ENCODE measurements at regions not wholly inside any gene's neighbourhood (a gene's known extent, or its start where the extent isn't known, plus 50 kb on each side); places are given as distances from the start of the nearest gene placed in this dataset.

GRCh38 chr2:240232961-240233884 lies 92.8 kb upstream of the OTOS start:
- 9% methylated on average over 24 of the region's 39 CpGs for WGBS
- H3K4me3 ChIP-seq: peak overlapping the region; percentile 46 to 57 (median 48)
- peaks cover 27 to 37% (median 30%) of the 10 kb centered on the region in 4 donors for H3K4me1 ChIP-seq
- peaks cover 0 to 8% (median 0%) of the 10 kb centered on the region in 4 donors for H3K27me3 ChIP-seq
- peaks cover 0 to 17% (median 11%) of the 10 kb centered on the region in 4 donors for H3K9me3 ChIP-seq
- no peak for DNase-seq (ENCODE audit: extremely low spot score)
- H3K36me3 ChIP-seq: no peaks in the 10 kb centered on the region
- TF ChIP-seq POLR2A (IDR thresholded peaks at IDR 0.05; ENCODE audit: low read depth) (no peak), POLR2AphosphoS5 (IDR thresholded peaks at IDR 0.05) (peak in 1 of 2 donors; percentile 32), CTCF (IDR thresholded peaks at IDR 0.05) (peak; percentile 88 to 94 (median 90)), EP300 (IDR thresholded peaks at IDR 0.05) (no peak)
- intact Hi-C loops (cut with DNase I): loop anchor here (1.0 kb wide), 1 partner anchor 205 kb away; no protein-coding TSS in a partner anchor
- peak overlapping the region; percentile 61 to 76 (median 70) for H3K27ac ChIP-seq (replicated peaks in 1 of 4)

GRCh38 chr2:240233885-240234502 lies 93.5 kb upstream of the OTOS start:
- Histone ChIP-seq H3K4me3 (peak overlapping the region; percentile 46 to 57 (median 48)), H3K4me1 (peaks cover 27 to 37% (median 30%) of the 10 kb centered on the region in 4 donors), H3K27me3 (peaks cover 0 to 6% (median 0%) of the 10 kb centered on the region in 4 donors), H3K9me3 (peaks cover 0 to 9% (median 8%) of the 10 kb centered on the region in 4 donors), H3K27ac (replicated peaks in 1 of 4) (peak overlapping the region; percentile 44 to 76 (median 63)), H3K36me3 (no peaks in the 10 kb centered on the region)
- DNase-seq (ENCODE audit: extremely low spot score): no peak
- intact Hi-C loops (cut with DNase I): loop anchor here (1.0 kb wide), 1 partner anchor 204 kb away; no protein-coding TSS in a partner anchor
- TF ChIP-seq EP300 (IDR thresholded peaks at IDR 0.05): no peak
- TF ChIP-seq CTCF (IDR thresholded peaks at IDR 0.05): no peak
- no peak for TF ChIP-seq POLR2AphosphoS5 (IDR thresholded peaks at IDR 0.05)
- TF ChIP-seq POLR2A (IDR thresholded peaks at IDR 0.05; ENCODE audit: low read depth): no peak
- WGBS: 44% methylated on average over 13 of the region's 15 CpGs

DNA sequence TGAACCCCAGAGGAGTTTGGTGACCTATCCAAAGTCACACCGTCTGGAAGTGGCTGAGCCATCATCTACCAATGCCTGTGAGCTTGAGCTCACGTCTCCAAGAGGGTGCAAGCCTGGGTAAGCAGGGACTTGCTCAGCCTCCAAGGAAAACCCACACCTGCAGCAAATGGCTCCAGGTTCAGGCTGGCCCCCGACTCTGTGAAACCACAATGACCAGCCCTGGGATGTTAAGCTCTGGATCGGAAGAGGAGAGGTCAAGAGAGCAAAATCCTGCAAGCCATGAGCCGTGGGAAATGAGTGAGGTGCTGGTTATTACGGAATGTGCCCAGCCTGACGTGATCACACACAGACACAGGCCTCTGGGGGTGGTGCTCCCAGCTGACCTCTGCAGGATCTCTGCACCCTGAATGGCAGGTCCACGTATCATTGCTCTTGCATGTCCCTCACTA lies 94.1 kb upstream of the OTOS start:
- Histone ChIP-seq H3K9me3 (peaks cover 0 to 4% (median 2%) of the 10 kb centered on the region in 4 donors), H3K27ac (replicated peaks in 1 of 4) (peak overlapping the region in 3 of 4 donors; percentile 44 to 76 (median 61)), H3K4me3 (no peak overlapping the region), H3K36me3 (no peaks in the 10 kb centered on the region), H3K27me3 (peaks cover 0 to 2% (median 0%) of the 10 kb centered on the region in 4 donors), H3K4me1 (peaks cover 27 to 37% (median 30%) of the 10 kb centered on the region in 4 donors)
- 70% methylated on average over 7 of the region's 8 CpGs for WGBS
- no peak for DNase-seq (ENCODE audit: extremely low spot score)
- intact Hi-C loops (cut with DNase I): no loop called here
- TF ChIP-seq EP300 (IDR thresholded peaks at IDR 0.05) (no peak), POLR2AphosphoS5 (IDR thresholded peaks at IDR 0.05) (no peak), CTCF (IDR thresholded peaks at IDR 0.05) (no peak), POLR2A (IDR thresholded peaks at IDR 0.05; ENCODE audit: low read depth) (no peak)

DNA sequence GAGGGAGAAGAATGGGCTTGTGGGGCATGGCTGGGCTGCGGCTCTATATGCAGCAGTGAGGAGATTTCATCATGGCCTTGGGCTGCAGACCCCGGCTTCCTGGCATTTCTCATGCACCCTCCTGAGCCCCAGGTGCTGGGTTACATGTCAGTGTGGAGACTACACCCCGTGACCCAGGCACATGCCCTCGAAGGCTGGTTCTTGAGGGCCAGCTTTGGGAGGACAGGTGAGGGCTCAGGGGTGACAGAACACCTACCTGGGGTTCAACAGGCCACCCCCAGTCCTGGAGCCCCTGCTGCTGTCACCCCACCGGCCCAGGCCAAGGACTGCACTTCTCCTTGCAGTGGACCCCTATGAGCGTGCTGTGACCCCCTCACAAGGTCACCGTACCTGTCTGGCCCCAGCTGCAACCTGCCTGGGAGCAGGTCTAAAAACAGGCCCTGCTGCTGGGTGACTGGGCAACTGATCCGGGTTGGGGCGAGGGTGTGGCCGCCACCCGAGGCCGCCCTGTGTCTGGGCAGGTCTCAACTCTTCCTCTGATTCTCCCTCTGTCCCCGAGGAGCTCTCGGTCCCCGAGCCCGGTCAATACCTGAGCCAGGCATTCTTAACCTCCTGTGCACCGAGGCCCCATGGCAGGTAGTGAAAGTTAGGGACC lies 94.8 kb upstream of the OTOS start:
- no peaks in the 10 kb centered on the region for H3K36me3 ChIP-seq
- DNase-seq (ENCODE audit: extremely low spot score): no peak
- TF ChIP-seq POLR2AphosphoS5 (IDR thresholded peaks at IDR 0.05) (no peak), POLR2A (IDR thresholded peaks at IDR 0.05; ENCODE audit: low read depth) (no peak), EP300 (IDR thresholded peaks at IDR 0.05) (no peak), CTCF (IDR thresholded peaks at IDR 0.05) (no peak)
- H3K4me3 ChIP-seq: no peak overlapping the region
- H3K27ac ChIP-seq (replicated peaks in 1 of 4): no peak overlapping the region
- H3K9me3 ChIP-seq: no peaks in the 10 kb centered on the region
- peaks cover 27 to 37% (median 30%) of the 10 kb centered on the region in 4 donors for H3K4me1 ChIP-seq
- H3K27me3 ChIP-seq: no peaks in the 10 kb centered on the region
- 88% methylated on average over 8 of the region's 17 CpGs for WGBS
- intact Hi-C loops (cut with DNase I): no loop called here
